ENCODE measurements at regions not wholly inside any gene's neighbourhood (a gene's known extent, or its start where the extent isn't known, plus 50 kb on each side); places are given as distances from the start of the nearest gene placed in this dataset.

DNA sequence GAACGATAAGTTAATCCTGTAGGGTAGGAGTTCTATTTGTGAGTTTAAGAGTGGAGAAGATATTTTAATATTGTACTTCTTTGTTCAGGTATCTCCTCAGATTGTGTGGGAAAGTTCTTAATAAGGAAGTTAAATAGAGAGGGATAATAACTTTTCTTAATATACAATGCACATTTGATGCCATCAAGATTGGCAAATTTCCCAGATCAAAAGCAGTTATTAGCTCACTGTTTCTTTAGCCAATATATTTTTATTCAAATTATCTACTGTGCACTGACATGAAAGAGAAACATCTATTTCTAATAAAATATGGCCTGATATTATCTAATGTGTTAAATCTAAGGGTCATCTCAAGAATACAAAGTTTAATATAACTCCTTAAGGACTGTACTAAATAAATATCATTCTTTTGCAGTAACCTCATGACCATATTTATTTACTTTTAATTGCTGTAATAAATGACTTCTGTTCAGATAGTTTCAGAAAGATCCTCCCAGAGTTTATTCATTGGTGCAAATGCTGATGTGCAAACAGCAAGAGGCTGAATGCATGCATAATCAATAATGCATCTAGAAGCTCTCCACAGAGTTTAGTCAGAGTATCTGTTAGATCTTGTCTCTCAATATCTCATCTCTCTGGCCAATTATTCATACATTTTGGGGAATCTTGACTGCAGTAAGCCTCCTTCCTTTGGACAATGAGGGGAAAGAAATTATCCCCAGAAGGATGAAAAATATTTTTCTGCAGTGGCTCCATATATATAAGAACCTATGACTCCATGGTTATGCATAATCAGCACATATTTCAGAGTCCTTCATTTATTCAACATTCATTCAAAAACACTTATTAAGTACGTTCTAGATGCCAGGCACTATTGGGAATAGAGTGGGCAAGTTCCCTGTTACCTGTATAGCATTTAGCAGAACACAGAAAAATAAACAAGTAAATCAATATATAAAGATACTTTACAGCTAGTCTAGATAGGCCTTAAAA lies 85.3 kb downstream of the SPATA31D1 start:
- ATAC-seq (no peak), FAIRE-seq (no peak), DNase-seq (ENCODE audit: low read depth in 1 of 2, low spot score in 1 of 2) (no peak)
- ChIA-PET POLR2A (no interaction called here), CTCF (no interaction called here)
- no peaks in the 10 kb centered on the region for H3K4me1 ChIP-seq
- no peak overlapping the region for H3K4me2 ChIP-seq
- no peak overlapping the region for H3K27ac ChIP-seq
- no peaks in the 10 kb centered on the region for H3K9me3 ChIP-seq
- TF ChIP-seq MAFK (IDR thresholded peaks at IDR 0.05; ENCODE audit: partially characterized antibody), result peak; percentile 64
- TF ChIP-seq CBX2 (IDR thresholded peaks at IDR 0.05; ENCODE audit: borderline replicate concordance, low read depth), result no peak
- no peak for TF ChIP-seq HOXB13 (CRISPR knock-in tag; IDR thresholded peaks at IDR 0.05; ENCODE audit: low read depth)
- TF ChIP-seq, protein P1, sequence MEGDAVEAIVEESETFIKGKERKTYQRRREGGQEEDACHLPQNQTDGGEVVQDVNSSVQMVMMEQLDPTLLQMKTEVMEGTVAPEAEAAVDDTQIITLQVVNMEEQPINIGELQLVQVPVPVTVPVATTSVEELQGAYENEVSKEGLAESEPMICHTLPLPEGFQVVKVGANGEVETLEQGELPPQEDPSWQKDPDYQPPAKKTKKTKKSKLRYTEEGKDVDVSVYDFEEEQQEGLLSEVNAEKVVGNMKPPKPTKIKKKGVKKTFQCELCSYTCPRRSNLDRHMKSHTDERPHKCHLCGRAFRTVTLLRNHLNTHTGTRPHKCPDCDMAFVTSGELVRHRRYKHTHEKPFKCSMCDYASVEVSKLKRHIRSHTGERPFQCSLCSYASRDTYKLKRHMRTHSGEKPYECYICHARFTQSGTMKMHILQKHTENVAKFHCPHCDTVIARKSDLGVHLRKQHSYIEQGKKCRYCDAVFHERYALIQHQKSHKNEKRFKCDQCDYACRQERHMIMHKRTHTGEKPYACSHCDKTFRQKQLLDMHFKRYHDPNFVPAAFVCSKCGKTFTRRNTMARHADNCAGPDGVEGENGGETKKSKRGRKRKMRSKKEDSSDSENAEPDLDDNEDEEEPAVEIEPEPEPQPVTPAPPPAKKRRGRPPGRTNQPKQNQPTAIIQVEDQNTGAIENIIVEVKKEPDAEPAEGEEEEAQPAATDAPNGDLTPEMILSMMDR (IDR thresholded peaks at IDR 0.05), result no peak
- 32% methylated on average over 2 of the region's 2 CpGs for WGBS (ENCODE audit: missing lambda C conversion rate)
- no peak overlapping the region for H3K4me3 ChIP-seq

DNA sequence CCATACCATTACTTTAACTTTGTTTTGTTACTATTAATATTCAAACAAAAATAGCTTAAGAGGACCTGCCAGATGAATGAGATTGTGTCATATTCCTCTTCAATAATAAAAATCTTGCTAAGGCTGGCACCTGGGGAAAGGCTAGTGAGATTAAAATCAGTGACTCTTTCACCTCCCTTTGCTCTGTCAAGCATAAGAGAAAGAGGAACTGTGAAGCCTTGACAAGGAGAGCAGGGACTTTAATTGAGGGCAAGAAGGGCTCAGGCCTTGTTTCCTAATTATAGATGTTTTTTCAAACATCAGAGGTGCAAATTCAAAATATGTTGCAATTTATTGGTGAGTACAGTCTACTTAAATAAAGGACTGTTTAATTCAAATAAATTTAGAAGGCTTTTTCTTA lies 91.7 kb downstream of the SPATA31D1 start:
- TF ChIP-seq, protein P2, sequence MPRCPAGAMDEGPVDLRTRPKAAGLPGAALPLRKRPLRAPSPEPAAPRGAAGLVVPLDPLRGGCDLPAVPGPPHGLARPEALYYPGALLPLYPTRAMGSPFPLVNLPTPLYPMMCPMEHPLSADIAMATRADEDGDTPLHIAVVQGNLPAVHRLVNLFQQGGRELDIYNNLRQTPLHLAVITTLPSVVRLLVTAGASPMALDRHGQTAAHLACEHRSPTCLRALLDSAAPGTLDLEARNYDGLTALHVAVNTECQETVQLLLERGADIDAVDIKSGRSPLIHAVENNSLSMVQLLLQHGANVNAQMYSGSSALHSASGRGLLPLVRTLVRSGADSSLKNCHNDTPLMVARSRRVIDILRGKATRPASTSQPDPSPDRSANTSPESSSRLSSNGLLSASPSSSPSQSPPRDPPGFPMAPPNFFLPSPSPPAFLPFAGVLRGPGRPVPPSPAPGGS (IDR thresholded peaks at IDR 0.05), result no peak
- no peak for TF ChIP-seq NPAS2 (CRISPR knock-in tag; IDR thresholded peaks at IDR 0.05; ENCODE audit: borderline replicate concordance)
- no peak for TF ChIP-seq FOSL2 (IDR thresholded peaks at IDR 0.05)
- no peak for TF ChIP-seq FOSL2 (CRISPR knock-in tag; IDR thresholded peaks at IDR 0.05)
- TF ChIP-seq RCOR1 (IDR thresholded peaks at IDR 0.05; ENCODE audit: low read depth, low read length), result no peak
- TF ChIP-seq, protein P3, sequence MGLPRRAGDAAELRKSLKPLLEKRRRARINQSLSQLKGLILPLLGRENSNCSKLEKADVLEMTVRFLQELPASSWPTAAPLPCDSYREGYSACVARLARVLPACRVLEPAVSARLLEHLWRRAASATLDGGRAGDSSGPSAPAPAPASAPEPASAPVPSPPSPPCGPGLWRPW (IDR thresholded peaks at IDR 0.05), result no peak
- TF ChIP-seq CBX8 (IDR thresholded peaks at IDR 0.05), result no peak
- TF ChIP-seq NR3C1 (IDR thresholded peaks at IDR 0.05), result no peak
- no peak for TF ChIP-seq ESRRA (IDR thresholded peaks at IDR 0.05; ENCODE audit: borderline replicate concordance, low read length)
- no peak for TF ChIP-seq HEYL (CRISPR knock-in tag; IDR thresholded peaks at IDR 0.05)
- no peak overlapping the region for H3K4me2 ChIP-seq
- DNase-seq (ENCODE audit: low read depth in 1 of 2, low spot score in 1 of 2) (no peak), ATAC-seq (no peak), FAIRE-seq (no peak)
- ChIA-PET POLR2A (no interaction called here), CTCF (no interaction called here)
- H3K4me3 ChIP-seq, result no peak overlapping the region
- no peak overlapping the region for H3K27ac ChIP-seq
- H3K4me1 ChIP-seq, result no peaks in the 10 kb centered on the region
- no peaks in the 10 kb centered on the region for H3K9me3 ChIP-seq

DNA sequence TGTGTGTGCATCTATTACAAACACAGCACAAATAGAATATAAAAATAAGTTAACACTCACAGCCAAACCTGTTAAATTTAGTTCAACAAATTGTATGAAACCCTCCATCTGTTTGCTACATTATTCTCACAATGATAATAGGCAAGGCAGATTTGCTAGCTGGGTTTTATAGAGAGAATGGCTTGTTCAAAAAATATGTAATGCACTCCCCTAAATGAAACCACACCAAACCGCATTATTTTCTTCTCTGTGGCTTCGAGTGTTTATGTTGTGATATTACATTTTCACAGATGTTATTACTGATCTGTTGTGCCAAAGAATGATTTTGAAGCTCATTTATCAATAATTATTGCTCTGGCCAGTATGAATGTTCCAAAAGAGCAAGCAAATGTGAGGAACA lies 92.9 kb downstream of the SPATA31D1 start:
- Histone ChIP-seq H3K4me1 (no peaks in the 10 kb centered on the region), H3K27ac (no peak overlapping the region), H3K4me2 (no peak overlapping the region), H3K4me3 (no peak overlapping the region), H3K9me3 (no peaks in the 10 kb centered on the region)
- DNase-seq (ENCODE audit: low read depth in 1 of 2, low spot score in 1 of 2), result no peak
- 51% methylated on average over 2 of the region's 2 CpGs for WGBS (ENCODE audit: missing lambda C conversion rate)
- CTCF ChIA-PET, result no interaction called here
- no peak for FAIRE-seq
- no peak for ATAC-seq
- POLR2A ChIA-PET, result no interaction called here
- TF ChIP-seq, protein P4, sequence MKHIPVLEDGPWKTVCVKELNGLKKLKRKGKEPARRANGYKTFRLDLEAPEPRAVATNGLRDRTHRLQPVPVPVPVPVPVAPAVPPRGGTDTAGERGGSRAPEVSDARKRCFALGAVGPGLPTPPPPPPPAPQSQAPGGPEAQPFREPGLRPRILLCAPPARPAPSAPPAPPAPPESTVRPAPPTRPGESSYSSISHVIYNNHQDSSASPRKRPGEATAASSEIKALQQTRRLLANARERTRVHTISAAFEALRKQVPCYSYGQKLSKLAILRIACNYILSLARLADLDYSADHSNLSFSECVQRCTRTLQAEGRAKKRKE (CRISPR knock-in tag; IDR thresholded peaks at IDR 0.05; ENCODE audit: low read depth), result no peak
- TF ChIP-seq NR3C1 (IDR thresholded peaks at IDR 0.05) (no peak), HDAC2 (IDR thresholded peaks at IDR 0.05) (no peak), EP300 (IDR thresholded peaks at IDR 0.05) (no peak)

Measured in A549 (cell line).